ENCODE measurements at regions not wholly inside any gene's neighbourhood (a gene's known extent, or its start where the extent isn't known, plus 50 kb on each side); places are given as distances from the start of the nearest gene placed in this dataset.

DNA sequence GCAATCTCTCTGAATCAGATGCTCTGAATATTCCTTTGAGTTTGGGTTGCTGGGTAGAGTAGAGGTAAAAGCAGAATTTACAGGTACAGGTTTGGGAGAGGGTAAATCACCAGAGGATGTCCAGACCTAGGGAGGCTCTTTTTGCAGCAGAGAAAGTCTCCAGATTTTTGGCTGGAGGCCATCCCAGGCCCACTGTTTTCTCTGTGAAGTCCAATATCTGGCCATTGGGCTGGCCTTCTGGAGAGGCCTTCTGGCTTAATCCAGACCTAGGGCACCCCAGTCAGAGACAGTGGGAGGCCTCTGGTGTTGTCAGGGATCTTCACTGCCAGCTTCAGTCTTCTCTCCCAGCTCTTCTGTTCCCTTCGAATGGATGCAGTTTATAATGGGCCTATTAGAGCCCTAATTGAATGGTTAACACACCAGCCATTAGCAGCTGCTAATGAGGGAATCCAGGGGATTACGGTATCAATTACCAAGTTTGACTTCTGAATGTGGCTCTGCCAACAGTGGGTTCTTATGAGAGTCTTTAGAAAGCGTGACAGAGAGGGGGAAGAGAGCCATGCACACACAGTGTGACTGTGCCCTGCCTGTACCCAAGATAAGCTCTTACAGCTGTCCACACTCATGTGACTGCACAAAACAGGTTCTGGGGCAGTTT lies 183.1 kb downstream of the EMP1 start:
- no peaks in the 10 kb centered on the region for H3K4me1 ChIP-seq
- no peak for DNase-seq
- no peak overlapping the region for H3K27ac ChIP-seq

DNA sequence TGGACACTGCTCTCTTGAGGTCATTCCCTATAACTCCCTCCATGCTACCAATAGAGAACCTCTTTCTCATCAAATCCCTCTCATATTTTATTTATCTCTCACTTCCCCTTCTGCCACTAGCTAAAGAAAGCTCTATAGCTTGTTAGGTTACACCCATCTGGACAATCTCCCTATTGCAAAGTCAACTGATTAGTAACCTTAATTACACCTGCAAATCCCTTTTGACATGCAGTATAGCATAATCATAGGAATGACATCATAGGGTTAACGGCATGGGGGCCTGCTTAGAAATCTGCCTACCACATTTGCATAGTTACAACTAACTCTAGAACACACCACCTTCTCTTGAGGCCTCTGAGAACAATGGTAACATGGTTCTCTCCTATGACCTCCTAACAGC lies 181.2 kb downstream of the EMP1 start:
- Histone ChIP-seq H3K27me3 (peaks cover 0 to 6% of the 10 kb centered on the region in 2 donors), H3K27ac (no peak overlapping the region), H3K4me1 (no peaks in the 10 kb centered on the region), H3K36me3 (no peaks in the 10 kb centered on the region), H3K4me3 (no peak overlapping the region), H3K9me3 (peaks cover 0 to 7% of the 10 kb centered on the region in 2 donors)
- intact Hi-C loops (cut with DNase I) = no loop called here
- TF ChIP-seq, protein P1, sequence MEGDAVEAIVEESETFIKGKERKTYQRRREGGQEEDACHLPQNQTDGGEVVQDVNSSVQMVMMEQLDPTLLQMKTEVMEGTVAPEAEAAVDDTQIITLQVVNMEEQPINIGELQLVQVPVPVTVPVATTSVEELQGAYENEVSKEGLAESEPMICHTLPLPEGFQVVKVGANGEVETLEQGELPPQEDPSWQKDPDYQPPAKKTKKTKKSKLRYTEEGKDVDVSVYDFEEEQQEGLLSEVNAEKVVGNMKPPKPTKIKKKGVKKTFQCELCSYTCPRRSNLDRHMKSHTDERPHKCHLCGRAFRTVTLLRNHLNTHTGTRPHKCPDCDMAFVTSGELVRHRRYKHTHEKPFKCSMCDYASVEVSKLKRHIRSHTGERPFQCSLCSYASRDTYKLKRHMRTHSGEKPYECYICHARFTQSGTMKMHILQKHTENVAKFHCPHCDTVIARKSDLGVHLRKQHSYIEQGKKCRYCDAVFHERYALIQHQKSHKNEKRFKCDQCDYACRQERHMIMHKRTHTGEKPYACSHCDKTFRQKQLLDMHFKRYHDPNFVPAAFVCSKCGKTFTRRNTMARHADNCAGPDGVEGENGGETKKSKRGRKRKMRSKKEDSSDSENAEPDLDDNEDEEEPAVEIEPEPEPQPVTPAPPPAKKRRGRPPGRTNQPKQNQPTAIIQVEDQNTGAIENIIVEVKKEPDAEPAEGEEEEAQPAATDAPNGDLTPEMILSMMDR (IDR thresholded peaks at IDR 0.05) = no peak
- ATAC-seq = no peak
- DNase-seq = no peak

More for the DNA sequence above, 183.1 kb downstream of the EMP1 start:
- Histone ChIP-seq H3K27me3 (no peaks in the 10 kb centered on the region), H3K4me3 (no peak overlapping the region), H3K9me3 (peaks cover 0 to 7% of the 10 kb centered on the region in 2 donors), H3K36me3 (no peaks in the 10 kb centered on the region)
- intact Hi-C loops (cut with DNase I) = no loop called here
- ATAC-seq = no peak
- TF ChIP-seq, protein P1 (IDR thresholded peaks at IDR 0.05) = no peak

DNA sequence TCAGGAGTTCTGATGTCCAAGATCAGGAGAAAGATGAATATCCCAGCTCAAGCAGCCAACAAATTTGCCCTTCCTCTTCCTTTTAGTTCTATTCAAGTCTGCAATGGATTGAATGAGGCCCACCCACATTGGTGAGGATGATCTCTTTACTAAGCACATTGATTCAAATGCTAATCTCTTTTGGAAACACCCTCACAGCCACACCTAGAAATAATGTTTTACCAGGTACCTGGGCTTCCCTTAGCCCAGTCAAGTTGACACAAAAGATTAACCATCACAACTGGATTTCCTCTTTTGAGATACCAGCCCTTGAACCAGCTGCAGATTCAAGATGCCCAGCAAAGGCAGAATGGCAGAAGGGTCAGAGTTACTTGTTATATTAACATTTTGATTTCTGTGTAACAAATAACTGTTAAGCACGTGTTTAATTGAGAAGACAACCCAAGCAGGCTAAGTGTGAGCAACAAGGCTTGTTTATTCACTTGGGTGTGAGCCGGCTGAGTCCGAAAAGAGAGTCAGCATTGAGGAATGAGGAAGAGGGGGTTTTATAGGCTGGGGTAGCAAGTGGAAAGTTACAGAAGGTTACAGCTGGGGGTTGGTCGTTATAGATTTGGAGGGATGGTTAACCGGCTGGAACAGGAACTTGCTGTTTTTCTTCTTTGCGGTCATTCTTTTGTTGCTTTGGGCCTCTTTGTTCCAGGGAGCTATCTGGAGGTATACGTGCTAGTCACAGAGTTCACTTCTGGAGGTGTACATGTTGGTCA lies 180.3 kb downstream of the EMP1 start:
- no peaks in the 10 kb centered on the region for H3K4me1 ChIP-seq
- no peak for ATAC-seq
- peaks cover 0 to 15% of the 10 kb centered on the region in 2 donors for H3K27me3 ChIP-seq
- TF ChIP-seq, protein P1 (IDR thresholded peaks at IDR 0.05) = no peak
- intact Hi-C loops (cut with DNase I) = no loop called here
- no peak overlapping the region for H3K4me3 ChIP-seq
- H3K9me3 ChIP-seq = peaks cover 0 to 7% of the 10 kb centered on the region in 2 donors
- H3K36me3 ChIP-seq = no peaks in the 10 kb centered on the region
- H3K27ac ChIP-seq = no peak overlapping the region
- no peak for DNase-seq

DNA sequence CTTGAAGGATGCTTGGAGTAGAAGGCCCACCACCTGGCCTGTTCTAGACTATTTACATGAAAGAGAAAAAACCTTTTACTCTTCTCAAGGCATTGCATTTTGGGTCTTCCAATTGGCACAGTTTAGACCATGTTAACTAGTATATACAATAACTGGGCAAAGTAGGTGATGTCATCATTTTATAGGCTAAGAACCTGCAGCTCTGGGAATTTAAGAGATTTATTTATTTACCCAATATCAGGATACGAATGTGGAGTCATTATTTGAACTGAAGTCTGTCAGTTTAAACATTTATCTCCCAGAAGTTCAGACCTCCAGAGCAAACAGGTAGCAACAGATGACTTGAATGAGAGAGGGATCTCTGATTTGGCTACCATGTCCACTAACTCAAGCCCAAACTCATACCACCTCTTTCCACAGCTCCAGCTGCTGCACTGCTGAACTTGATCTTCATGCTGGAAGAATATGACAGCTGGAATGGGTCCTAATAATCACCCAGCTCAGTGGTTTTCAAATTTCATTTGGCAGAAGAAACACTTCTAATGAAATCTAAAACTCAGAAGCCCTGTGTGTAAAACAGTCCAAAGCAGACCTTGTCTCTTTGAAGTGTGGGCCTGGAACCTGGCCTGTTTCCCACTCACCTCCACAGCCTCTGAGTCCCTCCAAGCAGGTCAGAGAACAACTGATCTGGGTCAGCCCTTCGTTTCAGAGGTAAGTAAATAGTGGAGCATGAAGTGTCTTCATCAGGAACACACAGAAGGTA lies 179.2 kb downstream of the EMP1 start:
- no peak overlapping the region for H3K27ac ChIP-seq
- no peaks in the 10 kb centered on the region for H3K4me1 ChIP-seq
- TF ChIP-seq, protein P1 (IDR thresholded peaks at IDR 0.05) = no peak
- no peak overlapping the region for H3K4me3 ChIP-seq
- DNase-seq (peak in 1 of 4 donors; percentile 28), ATAC-seq (no peak)
- peaks cover 0 to 18% of the 10 kb centered on the region in 2 donors for H3K27me3 ChIP-seq
- no peaks in the 10 kb centered on the region for H3K36me3 ChIP-seq
- intact Hi-C loops (cut with DNase I) = no loop called here
- peaks cover 0 to 7% of the 10 kb centered on the region in 2 donors for H3K9me3 ChIP-seq

DNA sequence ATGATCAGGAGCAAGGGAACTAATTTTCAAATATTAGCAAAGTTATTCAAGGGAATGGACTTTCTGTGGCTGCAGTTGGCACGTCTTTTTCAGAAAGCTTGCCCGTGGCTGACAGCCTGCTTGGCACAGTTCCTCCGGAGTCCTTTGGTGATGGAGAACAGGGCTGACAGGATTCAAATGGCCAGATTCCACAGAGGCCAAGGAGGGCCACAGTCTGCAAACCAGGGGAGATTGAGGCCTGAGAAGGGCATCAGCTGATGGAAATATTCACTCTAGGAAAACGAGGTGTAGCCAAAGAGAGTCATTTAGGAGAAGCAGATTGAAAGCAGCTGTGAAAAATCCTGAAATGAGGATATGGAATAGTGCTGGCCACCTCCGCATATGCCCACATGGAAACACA lies 178.3 kb downstream of the EMP1 start:
- H3K27ac ChIP-seq = no peak overlapping the region
- no peak overlapping the region for H3K4me3 ChIP-seq
- no peaks in the 10 kb centered on the region for H3K36me3 ChIP-seq
- ATAC-seq = no peak
- no peaks in the 10 kb centered on the region for H3K4me1 ChIP-seq
- intact Hi-C loops (cut with DNase I) = no loop called here
- H3K9me3 ChIP-seq = peaks cover 0 to 7% of the 10 kb centered on the region in 2 donors
- TF ChIP-seq, protein P1 (IDR thresholded peaks at IDR 0.05) = no peak
- peaks cover 0 to 18% of the 10 kb centered on the region in 2 donors for H3K27me3 ChIP-seq
- no peak for DNase-seq
